HFF-Myc (cell line): ENCODE measurements at regions not wholly inside any gene's neighbourhood (a gene's known extent, or its start where the extent isn't known, plus 50 kb on each side); places are given as distances from the start of the nearest gene placed in this dataset.
"Not testable (repeated sequence)": the region's sequence is repeated elsewhere in the genome, so short reads cannot be mapped to it uniquely, and the experiment has no call there.

Experiments
- DNase-seq: peaks from one replicate; pipeline ENCODE4 v3.0.0-alpha.2; 2011; ENCODE audit warnings: low read depth; ENCODE audit errors: extremely low read depth
- H3K4me3 ChIP-seq: replicated peaks from 2 replicates; pipeline ENCODE4 v1.5.1; 2011; ENCODE audit warnings: low read depth, mild to moderate bottlenecking, control low read depth, low read length
- TF ChIP-seq, protein P1 (sequence below): IDR thresholded peaks from 2 replicates; pipeline ENCODE4 v1.5.1; 2012; ENCODE audit warnings: mild to moderate bottlenecking, low read depth, low read length, control low read depth; ENCODE audit errors: missing control alignments

DNA sequence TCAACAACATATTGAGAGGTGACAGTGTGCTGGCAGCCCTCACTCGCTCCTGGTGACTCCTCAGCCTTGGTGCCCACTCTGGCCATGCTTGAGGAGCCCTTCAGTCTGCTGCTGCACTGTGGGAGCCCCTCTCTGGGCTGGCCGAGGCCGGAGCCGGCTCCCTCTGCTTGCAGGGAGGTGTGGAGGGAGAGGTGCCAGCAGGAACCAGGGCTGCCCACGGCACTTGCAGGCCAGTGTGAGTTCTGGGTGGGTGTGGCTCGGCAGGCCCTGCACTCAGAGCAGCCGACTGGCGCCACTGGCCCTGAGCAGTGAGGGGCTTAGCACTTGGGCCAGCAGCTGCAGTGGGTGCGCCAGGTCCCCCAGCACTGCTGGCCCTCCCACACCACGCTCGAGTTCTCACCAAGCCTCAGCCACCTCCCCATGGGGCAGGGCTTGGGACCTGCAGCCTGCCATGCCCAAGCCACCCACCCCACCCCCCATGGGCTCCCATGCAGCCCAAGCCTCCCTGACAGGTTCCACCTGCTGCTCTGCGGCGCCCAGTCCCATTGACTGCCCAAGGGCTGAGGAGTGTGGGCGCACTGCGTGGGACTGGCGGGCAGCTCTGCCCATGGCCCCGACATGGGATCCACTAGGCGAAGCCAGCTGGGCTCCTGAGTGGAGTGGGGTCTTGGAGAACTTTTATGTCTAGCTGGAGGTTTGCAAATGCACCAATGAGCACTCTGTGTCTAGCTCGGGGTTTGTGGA, 377.1 kb upstream of the ANKRD30A start:
- no peak for DNase-seq
- TF ChIP-seq, protein P1, sequence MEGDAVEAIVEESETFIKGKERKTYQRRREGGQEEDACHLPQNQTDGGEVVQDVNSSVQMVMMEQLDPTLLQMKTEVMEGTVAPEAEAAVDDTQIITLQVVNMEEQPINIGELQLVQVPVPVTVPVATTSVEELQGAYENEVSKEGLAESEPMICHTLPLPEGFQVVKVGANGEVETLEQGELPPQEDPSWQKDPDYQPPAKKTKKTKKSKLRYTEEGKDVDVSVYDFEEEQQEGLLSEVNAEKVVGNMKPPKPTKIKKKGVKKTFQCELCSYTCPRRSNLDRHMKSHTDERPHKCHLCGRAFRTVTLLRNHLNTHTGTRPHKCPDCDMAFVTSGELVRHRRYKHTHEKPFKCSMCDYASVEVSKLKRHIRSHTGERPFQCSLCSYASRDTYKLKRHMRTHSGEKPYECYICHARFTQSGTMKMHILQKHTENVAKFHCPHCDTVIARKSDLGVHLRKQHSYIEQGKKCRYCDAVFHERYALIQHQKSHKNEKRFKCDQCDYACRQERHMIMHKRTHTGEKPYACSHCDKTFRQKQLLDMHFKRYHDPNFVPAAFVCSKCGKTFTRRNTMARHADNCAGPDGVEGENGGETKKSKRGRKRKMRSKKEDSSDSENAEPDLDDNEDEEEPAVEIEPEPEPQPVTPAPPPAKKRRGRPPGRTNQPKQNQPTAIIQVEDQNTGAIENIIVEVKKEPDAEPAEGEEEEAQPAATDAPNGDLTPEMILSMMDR: no peak
- no peak overlapping the region for H3K4me3 ChIP-seq

DNA sequence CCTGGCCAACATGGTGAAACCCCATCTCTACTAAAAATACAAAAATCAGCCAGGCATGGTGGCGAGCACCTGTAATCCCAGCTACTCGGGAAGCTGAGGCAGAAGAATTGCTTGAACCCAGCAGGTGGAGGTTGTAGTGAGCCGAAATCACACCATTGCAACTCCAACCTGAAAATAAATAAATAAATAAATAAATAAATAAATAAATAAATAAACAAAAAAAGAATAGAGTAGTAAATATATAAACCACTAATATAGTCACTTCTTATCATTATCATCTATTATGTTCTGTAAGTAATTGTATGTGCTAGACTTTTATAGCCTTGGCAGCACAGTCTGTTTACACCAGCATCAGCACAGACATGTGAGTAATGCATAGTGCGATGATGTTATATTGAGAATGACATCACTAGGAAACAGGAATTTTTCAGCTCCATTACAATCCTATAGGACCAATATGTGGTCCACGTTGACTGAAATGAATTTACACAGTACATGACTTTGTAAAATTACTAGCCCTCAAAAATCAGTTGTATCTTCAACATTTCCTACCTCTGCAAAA, 385.4 kb upstream of the ANKRD30A start:
- TF ChIP-seq, protein P1: no peak
- no peak overlapping the region for H3K4me3 ChIP-seq
- DNase-seq: no peak

- TF ChIP-seq, protein P1: no peak
- DNase-seq: no peak
- no peak overlapping the region for H3K4me3 ChIP-seq
These were observed 386.5 kb upstream of the ANKRD30A start for GRCh38 chr10:36738738-36739431.

DNA sequence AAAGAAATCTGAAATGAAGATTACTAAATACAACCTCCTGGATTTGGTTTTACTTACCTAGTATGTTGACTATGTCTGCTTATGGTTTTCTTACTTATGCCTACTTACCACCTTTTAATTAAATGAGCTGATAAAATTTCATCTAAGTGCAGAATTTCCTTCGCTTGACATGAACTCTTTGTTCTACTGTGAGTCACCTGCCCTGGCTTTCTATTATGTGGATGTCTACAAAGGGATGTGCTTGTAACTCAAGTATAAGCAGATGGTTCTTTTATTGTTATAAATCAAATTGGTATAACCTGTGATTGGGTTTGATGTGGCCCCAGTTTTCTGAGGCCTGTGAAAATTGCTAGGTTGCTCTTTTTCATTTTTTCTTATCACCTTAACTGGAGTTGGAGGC, 389.1 kb upstream of the ANKRD30A start:
- no peak for DNase-seq
- TF ChIP-seq, protein P1: no peak
- H3K4me3 ChIP-seq: no peak overlapping the region

DNA sequence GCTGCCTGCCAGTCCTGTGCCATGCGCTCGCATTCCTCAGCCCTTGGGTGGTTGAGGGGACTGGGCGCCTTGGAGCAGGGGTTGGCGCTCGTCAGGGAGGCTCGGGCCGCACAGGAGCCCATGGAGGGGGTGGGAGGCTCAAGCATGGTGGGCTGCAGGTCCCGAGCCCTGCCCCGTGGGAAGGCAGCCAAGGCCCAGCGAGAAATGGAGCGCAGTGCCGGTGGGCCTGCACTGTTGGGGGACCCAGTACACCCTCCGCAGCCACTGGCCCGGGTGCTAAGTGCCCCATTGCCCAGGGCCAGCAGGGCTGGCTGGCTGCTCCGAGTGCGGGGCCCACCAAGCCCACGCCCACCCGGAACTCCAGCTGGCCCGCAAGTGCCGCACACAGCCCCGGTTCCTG, 390.8 kb upstream of the ANKRD30A start:
- not testable (repeated sequence) for DNase-seq, H3K4me3 ChIP-seq

GRCh38 chr10:36730316-36730715, 395.1 kb upstream of the ANKRD30A start:
- no peak for DNase-seq
- H3K4me3 ChIP-seq: no peak overlapping the region
- TF ChIP-seq, protein P1: no peak

GRCh38 chr10:36728626-36729025, 396.8 kb upstream of the ANKRD30A start:
- no peak overlapping the region for H3K4me3 ChIP-seq
- DNase-seq: no peak
- TF ChIP-seq, protein P1: no peak
